Stimulated activated naive CD8-positive, alpha-beta T cell treated with anti-CD3 and anti-CD28 coated beads, Interleukin-15, amount 100 ng/mL, for 72 hours (primary cell): ENCODE measurements at regions not wholly inside any gene's neighbourhood (a gene's known extent, or its start where the extent isn't known, plus 50 kb on each side); places are given as distances from the start of the nearest gene placed in this dataset.

Source experiments
- ATAC-seq: fragments of 150-1000 bp; cut with Tn5 transposase; 2 replicates; pipeline ENCODE4 v1.10.0; 2021; ENCODE audit warnings: mild to moderate bottlenecking, moderate library complexity
- DNase-seq, 2 donors: peaks; one replicate each; pipeline ENCODE4 v3.0.0; 2021 to 2022
- H3K27ac Mint-ChIP-seq, 2 donors: one replicate each; pipeline ENCODE4 v1.8.0; 2022; ENCODE audit warnings: mild to moderate bottlenecking in 2 of 2, mixed read lengths in 2 of 2, moderate library complexity in 2 of 2
- H3K27me3 Mint-ChIP-seq: one replicate; pipeline ENCODE4 v1.8.0; 2022; ENCODE audit warnings: mixed read lengths
- H3K4me1 Mint-ChIP-seq: one replicate; pipeline ENCODE4 v1.8.0; 2022; ENCODE audit warnings: mild to moderate bottlenecking, mixed read lengths
- H3K4me3 Mint-ChIP-seq, 2 donors: one replicate each; pipeline ENCODE4 v1.8.0; 2022; ENCODE audit warnings: mild to moderate bottlenecking in 2 of 2, mixed read lengths in 2 of 2, moderate library complexity in 1 of 2
- H3K9me3 Mint-ChIP-seq, 2 donors: one replicate each; pipeline ENCODE4 v1.8.0; 2022; ENCODE audit warnings: mixed read lengths in 2 of 2

DNA sequence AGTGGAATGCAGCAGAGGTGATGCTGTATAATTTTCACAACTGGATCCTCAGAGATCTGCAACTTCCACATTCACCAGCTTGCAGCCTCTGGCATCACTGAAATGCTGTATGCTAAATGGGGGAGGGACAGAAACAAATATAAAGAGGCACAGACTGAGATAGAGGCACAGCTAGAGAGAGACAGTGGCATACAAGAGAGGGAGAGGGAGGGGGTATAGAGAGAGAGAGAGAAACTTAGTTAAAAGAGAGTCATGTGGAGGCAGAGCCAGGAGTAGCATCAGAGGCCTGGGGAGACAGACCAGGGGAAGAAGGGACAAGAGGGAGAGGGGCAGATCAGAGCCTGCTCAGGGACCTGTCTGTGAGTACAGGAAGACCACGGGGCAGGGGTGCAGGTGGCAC, 84.5 kb upstream of the GRIK3 start:
- DNase-seq: no peak
- no peak for ATAC-seq
- peaks cover 41% of the 10 kb centered on the region for H3K27me3 Mint-ChIP-seq

DNA sequence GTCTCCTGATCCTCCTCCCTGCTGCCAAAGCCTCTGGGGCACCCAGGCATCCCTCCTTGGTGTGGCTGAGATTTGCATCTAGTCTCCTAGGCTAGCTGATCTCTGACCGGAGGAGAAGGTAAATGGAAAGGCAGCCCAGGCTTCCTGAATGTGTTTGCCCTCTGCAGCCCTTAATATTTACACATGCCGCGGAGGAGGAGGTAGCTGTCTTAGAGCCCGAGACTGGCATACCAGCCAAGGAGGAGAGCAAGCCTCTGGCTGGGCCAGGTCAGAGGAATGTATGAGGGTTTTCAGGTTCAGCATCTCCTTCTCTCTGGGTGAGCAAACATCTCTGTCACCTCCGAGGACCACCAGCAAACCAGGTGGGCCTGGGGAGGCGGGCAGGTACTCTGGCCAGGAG, 86.0 kb upstream of the GRIK3 start:
- Mint-ChIP-seq H3K9me3 (no peaks in the 10 kb centered on the region), H3K4me3 (no peak overlapping the region), H3K4me1 (no peaks in the 10 kb centered on the region), H3K27ac (no peak overlapping the region), H3K27me3 (peaks cover 28% of the 10 kb centered on the region)
- DNase-seq (no peak), ATAC-seq (no peak)

More for the DNA sequence above, 84.5 kb upstream of the GRIK3 start:
- H3K4me3 Mint-ChIP-seq: no peak overlapping the region
- no peaks in the 10 kb centered on the region for H3K4me1 Mint-ChIP-seq
- H3K9me3 Mint-ChIP-seq: no peaks in the 10 kb centered on the region
- H3K27ac Mint-ChIP-seq: no peak overlapping the region

DNA sequence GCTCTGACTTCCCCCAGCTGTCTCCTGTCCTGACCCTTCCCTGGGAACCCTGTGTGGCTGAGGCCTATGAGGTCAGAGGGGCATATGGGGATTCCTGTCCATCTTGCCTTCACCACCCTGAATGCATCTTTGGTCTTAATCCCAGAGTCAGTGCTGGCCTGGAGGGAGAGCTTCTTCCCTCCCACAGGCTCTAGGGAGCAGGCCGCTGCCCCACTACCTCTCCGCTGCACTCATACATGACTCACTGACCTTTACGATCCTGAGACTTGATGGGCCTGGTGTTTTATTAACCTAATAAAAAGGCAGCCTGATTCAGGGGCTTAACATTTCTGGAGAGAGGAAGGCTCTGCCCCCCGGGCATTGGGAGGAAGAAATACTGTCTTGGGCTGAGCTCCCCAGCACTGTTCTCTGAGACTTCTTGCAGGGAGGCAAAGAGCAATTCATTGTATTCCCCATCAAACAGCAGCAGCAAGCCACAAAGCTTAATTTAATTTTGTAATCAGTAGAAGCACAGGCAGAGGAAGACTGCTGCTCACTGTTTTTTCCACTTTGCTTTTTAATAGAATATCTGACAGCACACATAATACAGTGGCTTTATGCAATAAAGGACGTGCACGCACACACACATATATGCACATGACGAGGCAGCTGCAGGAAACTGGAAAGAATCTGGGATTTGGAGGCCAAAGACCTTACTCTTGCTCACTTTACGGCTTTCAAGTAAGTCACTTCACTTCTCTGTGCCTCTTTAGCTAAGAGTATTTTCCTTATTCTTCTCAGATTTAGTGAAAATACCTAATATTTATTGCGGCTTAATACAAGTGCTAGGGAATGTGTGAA, 89.2 kb upstream of the GRIK3 start:
- Mint-ChIP-seq H3K27ac (no peak overlapping the region), H3K4me3 (no peak overlapping the region), H3K27me3 (peaks cover 23% of the 10 kb centered on the region), H3K9me3 (no peaks in the 10 kb centered on the region), H3K4me1 (no peaks in the 10 kb centered on the region)
- DNase-seq (no peak), ATAC-seq (no peak)

DNA sequence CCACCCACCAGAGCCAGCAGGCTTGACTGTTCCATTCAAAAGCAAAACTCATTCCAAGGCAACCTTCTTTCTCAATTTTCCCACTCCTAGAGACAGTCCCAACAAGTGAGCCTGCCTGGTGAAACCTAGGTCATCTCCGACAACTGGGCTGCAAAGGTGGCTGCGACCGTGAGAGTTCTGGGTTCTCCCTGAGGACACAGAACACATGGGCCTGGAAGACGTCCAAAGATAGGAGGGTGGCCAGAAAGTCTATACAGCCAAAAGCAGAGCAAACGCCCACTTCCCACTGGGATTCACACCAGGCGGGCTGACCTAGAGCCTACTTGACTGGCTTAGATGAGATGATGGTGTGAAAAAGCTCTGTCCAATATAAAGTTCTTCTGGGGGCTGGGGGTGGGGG, 90.2 kb upstream of the GRIK3 start:
- H3K9me3 Mint-ChIP-seq: no peaks in the 10 kb centered on the region
- no peak for ATAC-seq
- H3K27me3 Mint-ChIP-seq: peaks cover 22% of the 10 kb centered on the region
- no peak overlapping the region for H3K4me3 Mint-ChIP-seq
- no peak overlapping the region for H3K27ac Mint-ChIP-seq
- no peak for DNase-seq
- H3K4me1 Mint-ChIP-seq: no peaks in the 10 kb centered on the region

DNA sequence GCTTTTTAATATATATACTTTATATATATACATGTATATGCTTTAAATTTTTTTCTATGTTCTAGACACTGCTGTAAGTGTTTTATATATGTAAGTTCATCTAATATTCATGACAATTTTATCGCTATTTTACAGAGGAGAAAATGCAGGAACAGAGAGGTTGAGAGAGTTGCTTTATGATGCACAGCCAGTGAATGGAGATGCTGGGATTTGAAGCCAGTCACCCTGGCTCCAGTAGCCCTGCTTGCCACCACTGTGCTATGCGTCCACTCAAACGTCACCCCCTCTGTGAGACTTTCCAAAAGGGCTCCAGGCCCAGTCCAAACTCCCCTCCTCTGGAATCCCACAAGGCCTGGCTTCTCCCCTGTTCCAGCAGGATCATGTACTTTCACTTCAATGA, 91.0 kb upstream of the GRIK3 start:
- Mint-ChIP-seq H3K4me1 (no peaks in the 10 kb centered on the region), H3K27me3 (peaks cover 19% of the 10 kb centered on the region), H3K4me3 (no peak overlapping the region), H3K27ac (no peak overlapping the region), H3K9me3 (no peaks in the 10 kb centered on the region)
- ATAC-seq (no peak), DNase-seq (no peak)

DNA sequence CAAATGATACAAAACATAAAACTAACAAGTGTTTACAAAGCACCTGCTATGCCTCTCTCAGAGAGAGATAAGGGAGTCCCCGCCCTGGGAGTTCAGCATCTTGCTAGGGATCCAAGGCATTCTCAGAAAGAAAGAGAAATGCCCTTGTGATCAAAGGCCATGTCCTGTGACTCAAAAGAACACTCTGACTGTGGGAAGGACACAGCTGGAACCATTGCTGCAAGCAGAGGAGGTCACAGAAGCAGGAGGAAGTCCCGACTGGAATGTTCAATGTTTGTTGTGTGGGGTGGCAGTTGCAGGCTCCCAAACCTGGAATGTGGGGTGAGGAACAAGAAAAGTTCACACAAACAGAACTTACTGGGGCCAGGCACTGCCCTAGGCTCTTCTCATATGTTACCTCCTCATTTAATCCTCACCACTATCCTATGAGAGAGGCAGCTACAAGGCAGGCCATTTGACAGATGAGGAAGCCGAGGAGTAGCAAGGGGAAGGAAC, 93.0 kb upstream of the GRIK3 start:
- Mint-ChIP-seq H3K4me3 (no peak overlapping the region), H3K4me1 (no peaks in the 10 kb centered on the region), H3K9me3 (no peaks in the 10 kb centered on the region), H3K27ac (no peak overlapping the region), H3K27me3 (peaks cover 19% of the 10 kb centered on the region)
- ATAC-seq (no peak), DNase-seq (no peak)

DNA sequence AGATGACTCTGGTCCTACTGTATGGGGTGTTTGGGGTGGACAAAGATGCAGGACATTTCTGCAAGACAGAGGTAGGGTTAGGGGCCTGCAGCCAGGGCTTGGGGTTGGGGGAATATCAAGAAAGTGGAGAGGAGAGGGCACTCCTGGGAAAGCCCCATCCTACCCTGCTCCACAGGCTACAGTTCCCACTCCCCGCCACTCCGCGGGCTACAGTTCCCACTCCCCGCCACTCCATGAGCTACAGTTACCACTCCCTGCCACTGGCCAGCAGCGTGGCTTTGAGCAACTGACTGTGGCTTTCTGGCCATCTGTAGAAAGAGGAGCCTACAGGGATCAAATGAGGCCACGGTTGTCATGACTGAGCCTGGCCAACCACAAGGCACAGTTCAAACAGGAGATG, 93.8 kb upstream of the GRIK3 start:
- no peak overlapping the region for H3K27ac Mint-ChIP-seq
- ATAC-seq: no peak
- H3K4me3 Mint-ChIP-seq: no peak overlapping the region
- DNase-seq: no peak
- H3K27me3 Mint-ChIP-seq: peaks cover 19% of the 10 kb centered on the region
- no peaks in the 10 kb centered on the region for H3K4me1 Mint-ChIP-seq
- H3K9me3 Mint-ChIP-seq: no peaks in the 10 kb centered on the region

DNA sequence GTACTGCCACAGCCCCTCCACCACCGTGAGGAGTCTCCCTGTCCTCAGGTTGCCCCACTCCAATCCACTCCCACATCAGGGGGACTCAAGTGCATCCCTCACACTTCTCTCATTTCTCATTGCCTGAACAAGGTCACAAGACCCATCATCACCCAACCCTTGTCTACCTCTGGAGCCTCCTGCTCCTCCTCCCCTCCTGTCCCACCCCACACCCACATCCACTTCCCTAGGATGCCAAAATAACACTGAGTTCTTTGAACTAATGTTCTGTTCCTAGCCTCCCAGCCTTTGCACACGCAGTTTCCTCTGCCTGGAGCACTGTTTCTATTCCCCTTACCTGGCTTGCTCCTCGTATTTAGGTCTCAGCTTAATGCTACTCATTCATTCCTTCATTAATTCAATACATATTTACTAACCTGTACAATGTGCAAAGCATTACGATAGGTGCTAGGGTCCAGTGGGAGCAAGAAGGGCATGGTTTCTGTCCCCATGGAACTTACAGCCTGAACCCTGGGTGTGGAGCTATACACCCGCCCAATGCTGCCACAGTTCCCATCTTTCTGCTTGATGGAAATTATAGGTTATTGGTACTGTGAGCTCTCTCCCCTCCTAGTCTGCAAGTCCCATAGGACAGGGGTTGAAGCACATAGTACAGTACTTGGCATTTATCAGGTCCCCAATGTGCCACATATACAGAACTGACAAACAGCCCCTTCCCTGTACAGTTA, 96.1 kb upstream of the GRIK3 start:
- no peaks in the 10 kb centered on the region for H3K9me3 Mint-ChIP-seq
- no peak for ATAC-seq
- no peaks in the 10 kb centered on the region for H3K4me1 Mint-ChIP-seq
- DNase-seq: no peak
- no peak overlapping the region for H3K27ac Mint-ChIP-seq
- H3K4me3 Mint-ChIP-seq: no peak overlapping the region
- peaks cover 30% of the 10 kb centered on the region for H3K27me3 Mint-ChIP-seq

DNA sequence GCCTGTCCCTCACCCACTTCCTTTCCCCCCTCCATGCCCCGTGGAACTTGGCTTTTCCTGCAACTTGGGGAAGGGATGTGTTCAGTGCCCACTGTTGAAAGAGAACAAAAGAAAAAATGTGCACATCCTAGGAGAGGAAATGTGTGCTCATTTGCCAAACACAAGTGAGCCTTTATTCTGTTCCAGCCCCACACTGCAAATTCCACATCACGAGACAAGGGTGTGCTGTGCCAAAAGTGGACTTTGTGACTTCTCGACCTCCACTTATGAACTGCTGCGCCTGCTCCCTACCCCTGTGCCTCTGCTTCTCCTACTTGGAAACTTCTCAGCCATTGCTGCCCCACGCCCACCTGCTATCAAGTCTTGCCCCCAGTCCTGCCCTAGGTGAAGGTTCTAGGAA, 97.0 kb upstream of the GRIK3 start:
- no peak overlapping the region for H3K4me3 Mint-ChIP-seq
- H3K27me3 Mint-ChIP-seq: peaks cover 36% of the 10 kb centered on the region
- ATAC-seq: no peak
- no peak overlapping the region for H3K27ac Mint-ChIP-seq
- no peak for DNase-seq
- no peaks in the 10 kb centered on the region for H3K4me1 Mint-ChIP-seq
- no peaks in the 10 kb centered on the region for H3K9me3 Mint-ChIP-seq

DNA sequence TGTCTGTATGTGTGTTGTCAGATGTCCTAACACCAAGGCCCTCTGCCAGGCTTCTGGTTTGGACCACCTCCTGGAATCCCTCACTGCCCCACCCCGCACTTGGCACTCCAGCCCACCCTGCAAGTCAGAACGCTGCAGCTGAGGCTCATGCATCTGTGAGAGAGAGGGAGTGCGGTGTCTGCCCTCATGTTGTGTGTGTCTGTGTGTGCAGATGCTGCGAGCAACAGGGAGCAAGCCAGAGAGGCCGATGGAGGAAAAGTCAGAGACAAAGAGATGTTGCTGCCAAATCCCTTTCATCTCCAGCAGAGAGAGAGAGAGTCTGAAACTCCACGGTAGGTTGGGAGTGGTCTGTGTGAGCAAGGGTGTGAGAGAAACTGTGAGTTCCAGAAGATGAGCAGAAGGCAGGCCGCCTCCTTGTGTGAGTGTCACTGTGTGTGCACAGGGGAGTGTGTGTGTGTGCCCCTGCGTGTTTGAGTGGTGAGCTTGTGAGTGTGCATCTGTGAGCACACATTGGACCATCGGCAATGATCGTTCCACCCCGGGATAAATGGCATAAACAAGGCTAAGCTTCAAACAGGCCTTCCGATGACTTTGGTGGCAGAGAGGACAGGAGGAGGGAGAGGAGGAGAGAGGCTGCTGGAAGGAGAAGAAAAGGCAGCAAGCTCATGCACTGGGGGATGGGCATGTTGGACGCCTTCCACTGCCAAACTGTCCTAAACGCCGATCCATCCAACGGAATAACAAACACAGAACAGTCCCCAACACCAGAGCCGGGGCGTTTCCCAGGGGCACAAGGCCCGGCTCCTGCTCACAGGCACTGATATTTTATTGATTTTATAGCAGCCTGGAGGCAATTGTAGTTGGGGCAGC, 99.2 kb upstream of the GRIK3 start:
- Mint-ChIP-seq H3K4me1 (no peaks in the 10 kb centered on the region), H3K27ac (no peak overlapping the region), H3K9me3 (no peaks in the 10 kb centered on the region), H3K27me3 (peaks cover 37% of the 10 kb centered on the region), H3K4me3 (no peak overlapping the region)
- DNase-seq (no peak), ATAC-seq (no peak)

DNA sequence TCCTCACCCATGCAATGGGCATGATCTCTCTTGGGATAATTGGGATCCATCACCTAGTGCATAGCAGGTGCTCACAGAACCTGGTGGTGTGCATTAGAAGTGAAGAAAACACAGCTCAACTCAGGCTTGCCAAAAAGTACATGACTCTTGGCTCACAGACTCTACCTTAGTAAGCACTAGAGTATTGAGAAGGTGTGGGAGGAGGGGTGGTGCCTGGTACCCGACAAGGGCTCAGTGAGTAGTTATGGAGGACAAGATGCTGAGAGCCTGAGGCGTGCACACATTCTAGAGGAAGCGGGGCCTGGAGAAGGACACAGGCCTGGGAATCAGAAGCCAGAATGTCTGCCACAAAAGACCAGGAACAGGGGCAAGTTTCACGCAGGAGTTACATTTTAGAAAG, 100.3 kb upstream of the GRIK3 start:
- peaks cover 30% of the 10 kb centered on the region for H3K27me3 Mint-ChIP-seq

DNA sequence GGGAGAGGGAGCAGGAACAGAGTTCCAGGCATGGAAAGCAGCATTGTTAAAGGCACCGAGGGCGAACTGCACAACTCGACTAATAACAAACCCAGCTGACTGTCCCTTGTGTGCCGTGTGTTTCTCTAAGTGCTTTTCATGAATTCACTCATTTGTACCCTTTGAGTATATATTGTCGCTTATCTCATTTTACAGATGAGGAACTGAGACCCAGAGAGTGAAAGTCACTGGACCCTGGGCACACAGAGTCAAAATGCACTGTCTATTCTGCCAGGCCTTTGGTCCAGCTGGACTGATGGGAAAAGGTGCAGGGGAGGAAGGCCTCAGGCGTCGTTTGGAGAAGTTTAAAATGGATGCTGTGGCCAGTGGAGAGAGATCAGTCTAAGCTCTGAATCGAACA, 100.7 kb upstream of the GRIK3 start:
- no peak overlapping the region for H3K27ac Mint-ChIP-seq
- no peak for ATAC-seq
- peaks cover 30% of the 10 kb centered on the region for H3K27me3 Mint-ChIP-seq
- H3K4me1 Mint-ChIP-seq: no peaks in the 10 kb centered on the region
- H3K9me3 Mint-ChIP-seq: no peaks in the 10 kb centered on the region
- no peak for DNase-seq
- no peak overlapping the region for H3K4me3 Mint-ChIP-seq

More for the DNA sequence above, 100.3 kb upstream of the GRIK3 start:
- no peaks in the 10 kb centered on the region for H3K4me1 Mint-ChIP-seq
- DNase-seq: no peak
- no peaks in the 10 kb centered on the region for H3K9me3 Mint-ChIP-seq
- ATAC-seq: no peak
- H3K4me3 Mint-ChIP-seq: no peak overlapping the region
- peak overlapping the region; percentile 22 for H3K27ac Mint-ChIP-seq

DNA sequence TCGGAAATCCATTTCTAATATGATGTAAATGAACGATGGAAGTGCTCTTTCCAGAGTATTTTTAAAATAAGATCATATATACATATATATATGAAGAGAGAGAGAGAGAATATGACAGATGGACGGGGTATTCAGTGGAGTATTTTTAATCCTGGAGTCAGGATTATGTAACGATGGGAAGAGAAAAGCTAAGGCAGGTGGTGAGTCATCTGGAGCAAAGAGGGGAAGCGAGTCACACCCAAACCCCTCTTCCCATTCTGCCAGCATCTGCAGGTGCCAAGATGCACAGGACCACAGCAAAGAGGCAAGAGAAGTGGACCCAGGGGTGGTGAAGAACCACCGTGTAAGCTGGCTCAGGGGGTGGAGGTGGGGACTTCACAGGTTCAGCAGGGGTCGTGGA, 102.7 kb upstream of the GRIK3 start:
- H3K4me1 Mint-ChIP-seq: no peaks in the 10 kb centered on the region
- no peaks in the 10 kb centered on the region for H3K9me3 Mint-ChIP-seq
- DNase-seq: no peak
- H3K27ac Mint-ChIP-seq: no peak overlapping the region
- no peak for ATAC-seq
- no peak overlapping the region for H3K4me3 Mint-ChIP-seq
- H3K27me3 Mint-ChIP-seq: peaks cover 30% of the 10 kb centered on the region

DNA sequence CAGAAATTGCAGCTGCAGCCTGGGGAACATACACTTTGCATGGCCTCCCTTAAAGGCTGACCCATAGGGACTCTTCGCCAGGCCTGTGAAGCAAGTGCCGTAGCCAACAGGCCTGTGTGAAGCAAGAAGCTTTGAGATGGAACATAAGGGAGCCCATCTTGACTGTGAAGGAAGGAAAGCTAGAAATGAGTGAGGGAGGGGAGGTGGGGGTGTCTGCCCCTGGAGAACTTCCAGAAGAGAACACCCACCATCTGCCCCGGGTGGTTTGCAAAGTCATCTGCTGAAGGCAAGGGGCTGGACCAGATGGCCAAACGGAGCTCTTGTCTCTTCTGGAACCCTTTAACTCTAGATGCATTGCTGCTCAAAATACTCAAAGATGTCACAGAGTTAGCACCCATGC, 103.3 kb upstream of the GRIK3 start:
- Mint-ChIP-seq H3K4me1 (no peaks in the 10 kb centered on the region), H3K4me3 (no peak overlapping the region), H3K27me3 (peaks cover 30% of the 10 kb centered on the region), H3K9me3 (no peaks in the 10 kb centered on the region), H3K27ac (no peak overlapping the region)
- no peak for ATAC-seq
- no peak for DNase-seq

DNA sequence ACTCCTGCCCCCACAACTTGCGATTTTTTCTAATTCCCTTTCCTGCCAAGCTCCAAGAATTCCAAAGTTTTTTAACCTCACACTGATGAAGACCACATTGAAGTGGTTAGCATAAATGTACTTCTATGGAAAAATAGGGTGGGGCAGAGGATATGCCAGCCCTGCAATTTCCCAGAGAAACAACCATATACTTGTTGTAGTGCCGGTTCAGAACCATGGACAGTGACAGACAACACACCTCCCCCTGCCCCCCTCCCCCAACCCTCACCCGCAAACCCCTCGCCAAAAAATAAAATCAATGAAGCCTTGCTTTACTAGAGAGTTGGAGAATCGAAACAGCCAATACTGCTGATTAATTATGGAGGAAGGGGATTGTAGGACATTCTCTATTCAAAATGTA, 109.5 kb upstream of the GRIK3 start:
- ATAC-seq (no peak), DNase-seq (no peak)
- Mint-ChIP-seq H3K9me3 (no peaks in the 10 kb centered on the region), H3K4me3 (no peak overlapping the region), H3K27ac (no peak overlapping the region), H3K27me3 (peaks cover 8% of the 10 kb centered on the region), H3K4me1 (no peaks in the 10 kb centered on the region)

DNA sequence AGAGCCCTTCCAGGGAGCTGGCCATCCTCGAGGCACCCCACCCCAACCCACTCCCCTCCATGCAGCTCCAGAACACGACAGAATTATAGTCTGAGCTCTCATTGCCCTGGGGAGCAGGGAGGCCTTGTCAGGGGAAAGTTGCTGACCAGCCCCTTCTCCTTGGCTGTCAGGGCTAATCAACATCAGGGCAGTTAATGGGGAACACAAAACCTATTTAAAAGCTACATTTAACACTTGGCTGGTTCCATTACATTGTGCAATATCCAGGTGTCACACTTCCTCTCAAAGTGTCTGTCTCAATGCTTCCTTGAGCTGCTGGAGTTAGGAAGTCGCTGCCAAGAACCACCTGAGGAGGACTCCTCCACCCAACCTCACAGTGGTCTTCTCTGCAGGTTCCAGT, 111.8 kb upstream of the GRIK3 start:
- ATAC-seq: no peak
- Mint-ChIP-seq H3K27me3 (peaks cover 20% of the 10 kb centered on the region), H3K9me3 (no peaks in the 10 kb centered on the region), H3K27ac (no peak overlapping the region), H3K4me1 (no peaks in the 10 kb centered on the region), H3K4me3 (no peak overlapping the region)
- no peak for DNase-seq
